Cardiac fibroblast (primary cell): ENCODE measurements at regions not wholly inside any gene's neighbourhood (a gene's known extent, or its start where the extent isn't known, plus 50 kb on each side); places are given as distances from the start of the nearest gene placed in this dataset.

ENCODE experiments used
- DNase-seq, 2 donors: peaks; one replicate each; pipeline versions ENCODE4 v3.0.0 to v3.0.0-alpha.2; 2010; ENCODE audit warnings: low read depth in 2 of 2
- H3K4me3 ChIP-seq, 2 donors: replicated peaks in 1 of 2; 1 replicate in 1 of 2; 2 replicates in 1 of 2; pipeline ENCODE4 v1.5.1; 2011; ENCODE audit warnings: low read depth in 2 of 2, low read length in 2 of 2, mild to moderate bottlenecking in 2 of 2, moderate library complexity in 1 of 2
- TF ChIP-seq, protein P1 (sequence below): IDR thresholded peaks from one replicate; pipeline ENCODE4 v1.5.1; 2011; ENCODE audit warnings: low read depth, mild to moderate bottlenecking, low read length, inconsistent platforms

DNA sequence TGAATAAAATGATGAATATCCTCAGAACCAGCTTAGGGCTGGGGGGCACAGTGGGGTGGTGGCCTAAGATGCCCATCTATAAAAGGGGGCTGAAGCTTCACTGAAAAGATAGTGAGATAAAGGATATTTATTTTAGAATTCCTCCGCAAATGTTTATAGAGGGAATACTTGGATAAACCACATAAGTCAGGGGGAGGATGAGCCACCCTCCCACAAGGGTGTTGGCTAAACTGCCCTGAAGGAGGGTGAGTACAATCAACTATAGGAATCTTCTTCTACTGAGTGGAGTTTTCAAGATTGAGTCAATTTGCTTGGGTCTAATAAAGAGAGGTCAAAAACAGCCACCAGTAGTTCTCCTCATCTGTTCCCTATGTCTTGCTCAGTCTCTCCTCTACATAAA lies 114.5 kb upstream of the TANK start:
- TF ChIP-seq, protein P1, sequence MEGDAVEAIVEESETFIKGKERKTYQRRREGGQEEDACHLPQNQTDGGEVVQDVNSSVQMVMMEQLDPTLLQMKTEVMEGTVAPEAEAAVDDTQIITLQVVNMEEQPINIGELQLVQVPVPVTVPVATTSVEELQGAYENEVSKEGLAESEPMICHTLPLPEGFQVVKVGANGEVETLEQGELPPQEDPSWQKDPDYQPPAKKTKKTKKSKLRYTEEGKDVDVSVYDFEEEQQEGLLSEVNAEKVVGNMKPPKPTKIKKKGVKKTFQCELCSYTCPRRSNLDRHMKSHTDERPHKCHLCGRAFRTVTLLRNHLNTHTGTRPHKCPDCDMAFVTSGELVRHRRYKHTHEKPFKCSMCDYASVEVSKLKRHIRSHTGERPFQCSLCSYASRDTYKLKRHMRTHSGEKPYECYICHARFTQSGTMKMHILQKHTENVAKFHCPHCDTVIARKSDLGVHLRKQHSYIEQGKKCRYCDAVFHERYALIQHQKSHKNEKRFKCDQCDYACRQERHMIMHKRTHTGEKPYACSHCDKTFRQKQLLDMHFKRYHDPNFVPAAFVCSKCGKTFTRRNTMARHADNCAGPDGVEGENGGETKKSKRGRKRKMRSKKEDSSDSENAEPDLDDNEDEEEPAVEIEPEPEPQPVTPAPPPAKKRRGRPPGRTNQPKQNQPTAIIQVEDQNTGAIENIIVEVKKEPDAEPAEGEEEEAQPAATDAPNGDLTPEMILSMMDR = no peak
- peak in 1 of 2 donors; percentile 4 for DNase-seq
- H3K4me3 ChIP-seq = no peak overlapping the region

DNA sequence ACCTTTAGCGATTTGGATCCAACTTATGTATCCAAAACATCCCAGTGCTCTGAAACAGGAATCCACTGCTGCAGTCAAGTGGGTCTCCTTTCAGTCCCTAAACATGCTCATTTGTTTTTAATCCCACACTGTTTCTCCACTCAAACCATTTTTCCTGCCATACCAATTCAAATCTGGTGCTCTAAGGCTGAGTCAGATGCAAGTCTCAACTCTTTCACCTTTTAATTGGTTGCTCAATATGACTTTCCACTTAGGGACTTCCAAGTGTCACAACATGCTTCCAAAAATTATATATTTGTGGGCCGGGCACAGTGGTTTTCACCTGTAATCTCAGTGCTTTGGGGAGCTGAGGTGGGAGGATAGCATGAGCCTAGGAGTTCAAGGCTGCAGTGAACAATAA lies 113.4 kb upstream of the TANK start:
- no peak overlapping the region for H3K4me3 ChIP-seq
- TF ChIP-seq, protein P1 = no peak
- no peak for DNase-seq

DNA sequence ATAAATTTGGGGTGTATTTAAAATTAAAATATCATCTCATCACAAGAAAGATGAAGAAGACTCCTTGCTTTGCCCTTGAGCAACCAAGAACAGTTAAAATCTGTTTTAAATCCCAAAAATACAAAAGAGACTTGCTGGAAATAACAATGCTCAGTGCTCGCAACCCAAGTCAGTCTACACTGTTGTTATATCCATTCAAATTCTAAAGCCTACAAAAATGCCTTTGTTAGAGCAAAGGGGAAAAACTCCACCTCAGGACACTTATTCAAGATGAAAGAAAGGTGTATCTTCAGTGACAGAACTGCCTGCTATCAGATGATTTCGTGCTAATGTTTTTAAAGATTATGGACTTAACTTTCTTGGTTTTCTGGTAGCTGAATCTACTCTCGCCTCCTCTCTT lies 111.9 kb upstream of the TANK start:
- no peak overlapping the region for H3K4me3 ChIP-seq
- TF ChIP-seq, protein P1 = no peak
- DNase-seq = no peak

DNA sequence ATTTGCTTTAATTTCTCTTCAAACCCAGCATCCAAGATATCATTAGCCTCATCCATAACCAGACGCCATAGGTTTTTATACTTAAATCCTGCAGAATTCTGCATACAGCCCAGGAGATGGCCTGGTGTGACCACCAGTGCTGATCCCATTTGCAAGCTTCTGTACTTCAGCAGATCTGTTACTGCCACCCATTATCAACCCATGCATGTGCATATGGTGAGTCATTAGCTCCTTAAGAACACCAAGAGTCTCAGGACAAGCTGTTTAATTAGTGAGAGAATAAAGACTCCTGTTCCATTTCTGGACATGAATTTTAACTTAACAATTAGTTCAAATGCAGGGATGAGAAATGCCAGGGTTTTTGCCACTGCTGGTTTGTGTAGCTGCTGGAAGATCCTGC lies 110.7 kb upstream of the TANK start:
- H3K4me3 ChIP-seq = no peak overlapping the region
- DNase-seq = no peak
- TF ChIP-seq, protein P1 = no peak

DNA sequence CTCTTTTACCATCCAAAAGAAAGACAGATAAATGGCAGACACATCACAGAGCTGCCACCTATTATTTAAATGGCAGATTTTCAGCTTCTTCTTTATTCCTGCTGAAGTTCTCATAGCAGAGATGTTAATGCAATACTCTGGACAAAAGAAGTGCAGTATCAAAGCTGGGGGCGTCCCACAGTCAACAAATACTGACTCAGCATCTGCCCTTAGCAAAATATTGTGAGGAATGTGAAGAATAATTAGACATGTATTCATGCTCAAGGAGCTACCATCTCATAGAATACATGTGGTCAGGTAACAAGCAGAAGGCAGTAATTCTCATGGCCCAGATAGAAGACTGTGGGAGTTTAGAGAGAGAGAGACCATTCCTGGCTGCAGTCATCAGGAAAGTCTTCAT lies 108.0 kb upstream of the TANK start:
- TF ChIP-seq, protein P1 = no peak
- DNase-seq = no peak
- H3K4me3 ChIP-seq = no peak overlapping the region

DNA sequence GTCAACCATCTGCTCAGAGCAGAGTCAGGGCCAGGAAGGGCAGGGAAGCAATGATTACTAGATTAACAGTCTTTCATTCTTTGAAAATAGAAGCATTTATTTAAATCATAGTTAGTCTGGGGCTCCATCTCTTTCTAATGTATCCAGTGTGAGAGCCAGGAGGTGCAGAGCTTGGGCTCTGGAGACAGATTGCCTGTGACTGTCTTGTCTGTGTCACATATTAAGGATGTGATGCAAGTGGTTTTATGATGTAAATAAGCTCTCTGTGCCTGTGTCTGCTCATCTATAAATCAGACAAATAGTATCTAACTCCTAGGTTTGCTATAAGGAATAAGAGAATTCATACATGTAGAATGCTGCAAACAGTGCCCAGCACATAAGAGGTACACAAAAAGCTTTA lies 104.9 kb upstream of the TANK start:
- TF ChIP-seq, protein P1 = no peak
- no peak for DNase-seq
- no peak overlapping the region for H3K4me3 ChIP-seq

DNA sequence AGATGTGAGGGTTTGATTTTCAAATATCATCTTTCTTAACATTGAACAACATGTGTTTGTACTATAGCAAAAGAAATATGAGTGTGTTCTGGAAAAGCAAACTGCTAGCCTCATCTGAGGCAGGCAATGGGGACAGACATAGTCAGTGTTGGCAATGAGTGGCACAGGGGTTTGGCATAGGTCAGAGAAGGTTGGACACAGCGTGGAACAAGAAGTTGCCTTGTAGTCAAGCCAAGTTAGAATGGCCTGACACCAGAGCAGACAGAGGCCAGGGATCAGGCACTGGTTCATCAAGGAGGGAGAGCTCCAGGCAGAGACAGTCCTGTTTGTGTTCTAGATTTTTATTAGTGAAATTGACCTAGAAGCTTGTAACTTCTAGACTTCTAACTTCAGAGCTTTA lies 100.8 kb upstream of the TANK start:
- no peak overlapping the region for H3K4me3 ChIP-seq
- DNase-seq = no peak
- TF ChIP-seq, protein P1 = no peak
